ENCODE measurements at regions not wholly inside any gene's neighbourhood (a gene's known extent, or its start where the extent isn't known, plus 50 kb on each side); places are given as distances from the start of the nearest gene placed in this dataset.

DNA sequence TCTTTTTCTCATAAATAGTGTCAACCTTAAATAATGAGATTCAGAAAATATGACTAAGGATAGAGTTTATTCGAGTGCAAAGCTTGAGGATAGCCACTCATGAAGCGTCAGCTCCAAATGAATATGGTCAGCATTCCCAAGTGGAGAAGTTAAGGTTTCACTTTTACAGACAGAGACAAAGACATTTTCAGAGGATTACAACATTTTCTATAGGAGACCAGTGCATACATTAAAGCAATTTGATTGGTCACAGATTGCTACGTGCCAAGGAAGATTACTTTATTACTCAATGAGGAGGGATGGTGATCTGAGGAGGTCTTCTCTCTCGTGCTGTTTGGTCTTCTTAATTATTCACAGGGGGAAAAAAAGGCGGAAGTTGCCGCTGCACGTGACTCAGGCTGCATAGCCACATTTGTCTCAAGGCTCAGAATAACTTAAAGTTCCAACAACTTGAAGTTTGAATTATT is 60.1 kb upstream of the SPATA31C2 start:
- intact Hi-C loops (cut with DNase I; ENCODE audit: low total_unique reads) = no loop called here
- no peak for TF ChIP-seq POLR2A (IDR thresholded peaks at IDR 0.05)
- TF ChIP-seq, protein P1, sequence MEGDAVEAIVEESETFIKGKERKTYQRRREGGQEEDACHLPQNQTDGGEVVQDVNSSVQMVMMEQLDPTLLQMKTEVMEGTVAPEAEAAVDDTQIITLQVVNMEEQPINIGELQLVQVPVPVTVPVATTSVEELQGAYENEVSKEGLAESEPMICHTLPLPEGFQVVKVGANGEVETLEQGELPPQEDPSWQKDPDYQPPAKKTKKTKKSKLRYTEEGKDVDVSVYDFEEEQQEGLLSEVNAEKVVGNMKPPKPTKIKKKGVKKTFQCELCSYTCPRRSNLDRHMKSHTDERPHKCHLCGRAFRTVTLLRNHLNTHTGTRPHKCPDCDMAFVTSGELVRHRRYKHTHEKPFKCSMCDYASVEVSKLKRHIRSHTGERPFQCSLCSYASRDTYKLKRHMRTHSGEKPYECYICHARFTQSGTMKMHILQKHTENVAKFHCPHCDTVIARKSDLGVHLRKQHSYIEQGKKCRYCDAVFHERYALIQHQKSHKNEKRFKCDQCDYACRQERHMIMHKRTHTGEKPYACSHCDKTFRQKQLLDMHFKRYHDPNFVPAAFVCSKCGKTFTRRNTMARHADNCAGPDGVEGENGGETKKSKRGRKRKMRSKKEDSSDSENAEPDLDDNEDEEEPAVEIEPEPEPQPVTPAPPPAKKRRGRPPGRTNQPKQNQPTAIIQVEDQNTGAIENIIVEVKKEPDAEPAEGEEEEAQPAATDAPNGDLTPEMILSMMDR (IDR thresholded peaks at IDR 0.05 in 4 of 5, conservative IDR thresholded peaks at IDR 0.05 in 1 of 5) = no peak
- no peaks in the 10 kb centered on the region for H3K27me3 ChIP-seq
- H3K9me3 ChIP-seq = no peaks in the 10 kb centered on the region
- in situ Hi-C loops (cut with MboI; ENCODE audit: low sequenced_read_pairs in 4 of 4) = no loop called here
- no peak for DNase-seq
- H3K27ac ChIP-seq = no peak overlapping the region
- no peaks in the 10 kb centered on the region for H3K36me3 ChIP-seq
- H3K4me1 ChIP-seq = peaks cover 4 to 6% of the 10 kb centered on the region in 2 donors
- peak overlapping the region in 3 of 4 donors; percentile 26 to 33 (median 33) for H3K4me3 ChIP-seq
- no peak for ATAC-seq

- TF ChIP-seq, protein P1 (IDR thresholded peaks at IDR 0.05 in 4 of 5, conservative IDR thresholded peaks at IDR 0.05 in 1 of 5) = no peak
- TF ChIP-seq POLR2A (IDR thresholded peaks at IDR 0.05) = no peak
- in situ Hi-C loops (cut with MboI; ENCODE audit: low sequenced_read_pairs in 4 of 4) = no loop called here
These were observed 59.6 kb upstream of the SPATA31C2 start for GRCh38 chr9:88197781-88198340.

GRCh38 chr9:88197016-88197415 is 58.7 kb upstream of the SPATA31C2 start:
- Histone ChIP-seq H3K27me3 (no peaks in the 10 kb centered on the region), H3K4me3 (no peak overlapping the region), H3K27ac (no peak overlapping the region), H3K9me3 (no peaks in the 10 kb centered on the region), H3K4me1 (peaks cover 4 to 6% of the 10 kb centered on the region in 2 donors), H3K36me3 (no peaks in the 10 kb centered on the region)
- no peak for ATAC-seq
- no peak for DNase-seq
- TF ChIP-seq, protein P1 (IDR thresholded peaks at IDR 0.05 in 4 of 5, conservative IDR thresholded peaks at IDR 0.05 in 1 of 5) = no peak
- no peak for TF ChIP-seq POLR2A (IDR thresholded peaks at IDR 0.05)
- in situ Hi-C loops (cut with MboI; ENCODE audit: low sequenced_read_pairs in 4 of 4) = no loop called here
- intact Hi-C loops (cut with DNase I; ENCODE audit: low total_unique reads) = no loop called here

More at GRCh38 chr9:88197781-88198340, 59.6 kb upstream of the SPATA31C2 start:
- Histone ChIP-seq H3K4me1 (peaks cover 4 to 6% of the 10 kb centered on the region in 2 donors), H3K27ac (no peak overlapping the region), H3K4me3 (peak overlapping the region in 3 of 4 donors; percentile 26 to 33 (median 33)), H3K9me3 (no peaks in the 10 kb centered on the region), H3K27me3 (no peaks in the 10 kb centered on the region), H3K36me3 (no peaks in the 10 kb centered on the region)
- intact Hi-C loops (cut with DNase I; ENCODE audit: low total_unique reads) = no loop called here
- DNase-seq (no peak), ATAC-seq (no peak)

GRCh38 chr9:88196142-88196790 is 58.0 kb upstream of the SPATA31C2 start:
- no peak overlapping the region for H3K4me3 ChIP-seq
- ATAC-seq (no peak), DNase-seq (no peak)
- intact Hi-C loops (cut with DNase I; ENCODE audit: low total_unique reads) (no loop called here), in situ Hi-C loops (cut with MboI; ENCODE audit: low sequenced_read_pairs in 4 of 4) (no loop called here)
- H3K27ac ChIP-seq = no peak overlapping the region
- H3K9me3 ChIP-seq = no peaks in the 10 kb centered on the region
- TF ChIP-seq, protein P1 (IDR thresholded peaks at IDR 0.05 in 4 of 5, conservative IDR thresholded peaks at IDR 0.05 in 1 of 5) = no peak
- no peak for TF ChIP-seq POLR2A (IDR thresholded peaks at IDR 0.05)
- H3K4me1 ChIP-seq = peaks cover 4 to 6% of the 10 kb centered on the region in 2 donors
- H3K36me3 ChIP-seq = no peaks in the 10 kb centered on the region
- no peaks in the 10 kb centered on the region for H3K27me3 ChIP-seq

Data from gastrocnemius medialis (tissue), 4 donors.